Fibroblast of mammary gland (primary cell): ENCODE measurements at regions not wholly inside any gene's neighbourhood (a gene's known extent, or its start where the extent isn't known, plus 50 kb on each side); places are given as distances from the start of the nearest gene placed in this dataset.
"Not testable (repeated sequence)": the region's sequence is repeated elsewhere in the genome, so short reads cannot be mapped to it uniquely, and the experiment has no call there.

ENCODE experiments used
- DNase-seq: peaks from one replicate; pipeline ENCODE4 v3.0.0-alpha.2; 2010; ENCODE audit warnings: low read depth
- H3K4me3 ChIP-seq: 2 replicates; pipeline ENCODE4 v1.5.1; 2011; ENCODE audit warnings: low read depth, mild to moderate bottlenecking, low read length, moderate library complexity; ENCODE audit not compliant: control insufficient read depth
- CTCF ChIP-seq: conservative IDR thresholded peaks from 2 replicates; pipeline ENCODE4 v1.5.1; 2011; ENCODE audit warnings: low read depth, low read length, inconsistent platforms; ENCODE audit not compliant: control insufficient read depth, insufficient read depth

DNA sequence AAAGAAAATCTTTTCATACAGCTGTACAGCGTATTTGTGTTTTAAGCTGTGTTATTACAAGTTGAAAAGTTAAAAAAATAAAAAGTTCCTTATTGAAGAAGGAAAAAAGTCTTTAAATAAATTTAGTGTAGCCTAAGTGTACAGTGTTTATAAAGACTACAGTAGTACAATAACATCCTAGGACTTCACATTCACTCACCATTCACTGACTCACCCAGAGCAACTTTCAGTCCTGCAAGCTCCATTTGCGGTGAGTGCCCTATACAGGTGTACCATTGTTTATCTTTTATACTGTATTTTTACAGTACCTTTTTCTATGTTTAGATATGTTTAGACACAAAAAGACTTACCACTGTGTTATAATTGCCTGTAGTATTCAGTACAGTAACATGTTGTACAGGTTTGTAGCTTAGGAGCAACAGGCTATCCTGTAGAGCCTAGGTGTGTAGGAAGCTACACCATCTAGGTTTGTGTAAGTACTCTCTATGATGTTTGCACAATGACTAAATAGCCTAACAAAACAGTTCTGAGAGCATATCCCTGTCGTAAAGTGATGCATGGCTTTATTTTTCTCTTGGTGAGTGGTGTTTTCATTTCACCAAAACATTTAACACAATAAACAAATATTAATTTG, 275.2 kb downstream of the DACT1 start:
- H3K4me3 ChIP-seq: no peak overlapping the region
- TF ChIP-seq CTCF: no peak
- DNase-seq: no peak

- DNase-seq: no peak
- TF ChIP-seq CTCF: no peak
- H3K4me3 ChIP-seq: no peak overlapping the region
Observed at GRCh38 chr14:58914279-58914855, 274.1 kb upstream of the DAAM1 start.

- no peak overlapping the region for H3K4me3 ChIP-seq
- DNase-seq: no peak
- no peak for TF ChIP-seq CTCF
Observed at GRCh38 chr14:58915646-58916045, 272.8 kb upstream of the DAAM1 start.

DNA sequence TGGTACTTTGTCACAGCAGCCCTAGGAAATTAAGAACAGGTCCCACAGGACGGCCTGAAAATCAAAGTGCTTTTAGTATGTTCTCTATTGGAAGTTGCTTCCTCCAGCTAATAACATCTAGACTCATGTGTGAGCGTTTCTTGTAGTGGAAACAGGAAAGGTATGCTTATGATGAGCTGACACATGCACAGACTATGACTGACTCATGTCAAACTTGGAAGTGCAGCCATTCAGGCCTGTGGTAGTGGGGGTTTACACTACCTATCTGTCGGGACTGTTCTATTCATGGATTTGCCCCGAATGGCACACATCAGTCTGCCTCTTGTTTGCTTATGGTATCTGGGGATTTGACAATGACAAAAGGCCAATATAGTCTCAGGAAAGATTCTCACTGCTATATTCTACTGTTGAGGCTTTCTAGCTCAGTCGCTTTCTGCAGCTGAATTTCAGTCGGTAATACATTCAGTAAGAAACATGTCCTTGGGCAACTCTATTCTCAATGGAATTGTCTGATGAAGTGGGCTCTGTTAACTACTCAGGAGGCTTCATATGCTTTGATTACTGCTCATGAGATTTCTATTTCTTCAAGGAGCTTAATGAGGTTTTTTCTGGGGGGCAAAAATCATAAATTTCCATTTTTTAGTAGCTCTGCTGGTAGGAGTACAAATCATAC, 270.3 kb upstream of the DAAM1 start:
- H3K4me3 ChIP-seq: no peak overlapping the region
- no peak for TF ChIP-seq CTCF
- peak; percentile 27 for DNase-seq

DNA sequence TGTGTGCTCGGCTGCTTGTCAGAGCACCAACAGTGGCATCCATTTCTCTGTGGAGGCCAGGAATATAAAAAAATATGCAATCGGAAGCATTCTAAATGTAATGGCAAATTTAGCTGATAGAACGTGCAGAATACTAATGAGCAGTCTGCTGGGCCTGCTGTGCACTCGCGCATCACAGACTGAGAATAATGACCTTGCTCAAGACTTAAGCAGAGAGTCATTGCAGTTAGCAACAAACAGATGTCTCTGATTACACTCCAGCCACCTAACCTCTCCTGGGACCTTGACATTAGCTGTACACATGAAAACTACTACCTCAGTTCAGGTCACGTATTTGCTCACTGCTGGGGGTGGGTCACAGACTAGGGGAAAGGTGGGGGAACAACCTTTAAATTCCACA, 269.2 kb upstream of the DAAM1 start:
- H3K4me3 ChIP-seq: no peak overlapping the region
- no peak for TF ChIP-seq CTCF
- peak; percentile 48 for DNase-seq

- DNase-seq: no peak
- TF ChIP-seq CTCF: no peak
- H3K4me3 ChIP-seq: no peak overlapping the region
Observed at GRCh38 chr14:58920230-58920629, 268.2 kb upstream of the DAAM1 start.

GRCh38 chr14:58922201-58922940, 266.1 kb upstream of the DAAM1 start:
- H3K4me3 ChIP-seq: not testable (repeated sequence)

More at GRCh38 chr14:58922201-58922940, 266.1 kb upstream of the DAAM1 start:
- DNase-seq: peak; percentile 46
